HG03469 (cell line): ENCODE measurements at regions not wholly inside any gene's neighbourhood (a gene's known extent, or its start where the extent isn't known, plus 50 kb on each side); places are given as distances from the start of the nearest gene placed in this dataset.

Source experiments
- ATAC-seq: cut with Tn5 transposase; IDR thresholded peaks from one replicate; pipeline ENCODE4 v1.9.1; 2021; ENCODE audit warnings: mild to moderate bottlenecking, moderate library complexity, moderate number of reproducible peaks; ENCODE audit not compliant: unreplicated experiment

GRCh38 chr9:687994-688393 lies 153.5 kb upstream of the DMRT1 start:
- no peak for ATAC-seq

- ATAC-seq, result no peak
Observed at GRCh38 chr9:690517-691111, 150.9 kb upstream of the DMRT1 start.

GRCh38 chr9:691825-692400 lies 149.6 kb upstream of the DMRT1 start:
- no peak for ATAC-seq

- ATAC-seq, result no peak
Observed at GRCh38 chr9:692636-693129, 148.8 kb upstream of the DMRT1 start.

GRCh38 chr9:693201-694091 lies 148.1 kb upstream of the DMRT1 start:
- no peak for ATAC-seq

- no peak for ATAC-seq
Observed at GRCh38 chr9:694092-694402, 147.4 kb upstream of the DMRT1 start.

- no peak for ATAC-seq
Observed at GRCh38 chr9:694403-695154, 146.9 kb upstream of the DMRT1 start.

- no peak for ATAC-seq
Observed at GRCh38 chr9:695252-695651, 146.2 kb upstream of the DMRT1 start.

GRCh38 chr9:696332-697323 lies 144.9 kb upstream of the DMRT1 start:
- ATAC-seq, result no peak

- ATAC-seq, result no peak
Observed at GRCh38 chr9:698276-698675, 143.2 kb upstream of the DMRT1 start.

GRCh38 chr9:698954-699353 lies 142.5 kb upstream of the DMRT1 start:
- ATAC-seq, result no peak

GRCh38 chr9:699396-699795 lies 142.1 kb upstream of the DMRT1 start:
- ATAC-seq, result no peak

GRCh38 chr9:700365-701282 lies 140.9 kb upstream of the DMRT1 start:
- no peak for ATAC-seq

- ATAC-seq, result no peak
Observed at GRCh38 chr9:703392-703791, 138.1 kb upstream of the DMRT1 start.

- no peak for ATAC-seq
Observed at GRCh38 chr9:706073-706472, 135.4 kb upstream of the DMRT1 start.

- no peak for ATAC-seq
Observed at GRCh38 chr9:706606-707459, 134.7 kb upstream of the DMRT1 start.

- ATAC-seq, result no peak
Observed at GRCh38 chr9:708182-708550, 133.3 kb upstream of the DMRT1 start.
